ENCODE measurements at regions not wholly inside any gene's neighbourhood (a gene's known extent, or its start where the extent isn't known, plus 50 kb on each side); places are given as distances from the start of the nearest gene placed in this dataset.

GRCh38 chrX:124506066-124506465, 159.7 kb downstream of the SH2D1A start:
- ATAC-seq (replicated peaks in 1 of 4), result no peak
- CTCF ChIA-PET, result no interaction called here
- no peaks in the 10 kb centered on the region for H3K36me3 ChIP-seq (ENCODE audit: control insufficient read depth in 2 of 2, extremely low read depth in 1 of 2, insufficient read depth in 1 of 2, low read length in 1 of 2)

GRCh38 chrX:124507246-124507645, 160.9 kb downstream of the SH2D1A start:
- Mint-ChIP-seq H3K27ac (no peak overlapping the region), H3K36me3 (no peaks in the 10 kb centered on the region), H3K27me3 (peaks cover 0 to 7% of the 10 kb centered on the region in 2 donors), H3K4me3 (no peak overlapping the region), H3K9me3 (no peaks in the 10 kb centered on the region), H3K4me1 (no peaks in the 10 kb centered on the region)
- no CpG with 5 or more reads among the region's 2 CpGs for WGBS (ENCODE audit: insufficient coverage)
- POLR2A ChIA-PET, result no interaction called here
- CTCF ChIA-PET, result no interaction called here
- Histone ChIP-seq H3K27ac (ENCODE audit: low read length) (no peak overlapping the region), H3K4me1 (ENCODE audit: control insufficient read depth in 1 of 2, extremely low read depth in 1 of 2, insufficient read depth in 2 of 2, low read length in 2 of 2) (no peaks in the 10 kb centered on the region), H3K36me3 (ENCODE audit: control insufficient read depth in 2 of 2, extremely low read depth in 1 of 2, insufficient read depth in 1 of 2, low read length in 1 of 2) (no peaks in the 10 kb centered on the region), H3K9me3 (no peaks in the 10 kb centered on the region), H3K27me3 (replicated peaks in 1 of 2; ENCODE audit: control insufficient read depth in 2 of 2, extremely low read depth in 1 of 2, insufficient read depth in 2 of 2, low read length in 1 of 2) (no peaks in the 10 kb centered on the region), H3K4me3 (ENCODE audit: control insufficient read depth in 1 of 2, extremely low read depth in 1 of 2, low read length in 1 of 2) (no peak overlapping the region)
- ATAC-seq (replicated peaks in 1 of 4), result no peak
- no peak for DNase-seq

More at GRCh38 chrX:124506066-124506465, 159.7 kb downstream of the SH2D1A start:
- Mint-ChIP-seq H3K4me3 (no peak overlapping the region), H3K27ac (no peak overlapping the region), H3K4me1 (peaks cover 0 to 6% (median 4%) of the 10 kb centered on the region in 3 donors), H3K9me3 (no peaks in the 10 kb centered on the region), H3K36me3 (no peaks in the 10 kb centered on the region), H3K27me3 (peaks cover 0 to 7% of the 10 kb centered on the region in 2 donors)
- DNase-seq, result no peak
- H3K27ac ChIP-seq (ENCODE audit: low read length), result no peak overlapping the region
- no peaks in the 10 kb centered on the region for H3K9me3 ChIP-seq
- no CpG with 5 or more reads among the region's 3 CpGs for WGBS (ENCODE audit: insufficient coverage)
- H3K4me1 ChIP-seq (ENCODE audit: control insufficient read depth in 1 of 2, extremely low read depth in 1 of 2, insufficient read depth in 2 of 2, low read length in 2 of 2), result peaks cover 0 to 4% of the 10 kb centered on the region in 2 experiments
- no peaks in the 10 kb centered on the region for H3K27me3 ChIP-seq (replicated peaks in 1 of 2; ENCODE audit: control insufficient read depth in 2 of 2, extremely low read depth in 1 of 2, insufficient read depth in 2 of 2, low read length in 1 of 2)
- POLR2A ChIA-PET, result no interaction called here
- no peak overlapping the region for H3K4me3 ChIP-seq (ENCODE audit: control insufficient read depth in 1 of 2, extremely low read depth in 1 of 2, low read length in 1 of 2)

GRCh38 chrX:124518885-124519284, 172.5 kb downstream of the SH2D1A start:
- no CpG with 5 or more reads among the region's 1 CpG for WGBS (ENCODE audit: insufficient coverage)
- CTCF ChIA-PET, result no interaction called here
- no peaks in the 10 kb centered on the region for H3K36me3 ChIP-seq (ENCODE audit: control insufficient read depth in 2 of 2, extremely low read depth in 1 of 2, insufficient read depth in 1 of 2, low read length in 1 of 2)

GRCh38 chrX:124524852-124525251, 178.5 kb downstream of the SH2D1A start:
- ATAC-seq (replicated peaks in 1 of 4) (no peak), DNase-seq (no peak)
- WGBS (ENCODE audit: insufficient coverage), result no CpG with 5 or more reads among the region's 3 CpGs
- H3K4me1 ChIP-seq (ENCODE audit: control insufficient read depth in 1 of 2, extremely low read depth in 1 of 2, insufficient read depth in 2 of 2, low read length in 2 of 2), result no peaks in the 10 kb centered on the region
- H3K27ac ChIP-seq (ENCODE audit: low read length), result no peak overlapping the region
- no peak overlapping the region for H3K27ac Mint-ChIP-seq
- H3K27me3 Mint-ChIP-seq, result peaks cover 0 to 4% of the 10 kb centered on the region in 2 donors
- no peaks in the 10 kb centered on the region for H3K36me3 ChIP-seq (ENCODE audit: control insufficient read depth in 2 of 2, extremely low read depth in 1 of 2, insufficient read depth in 1 of 2, low read length in 1 of 2)
- H3K27me3 ChIP-seq (replicated peaks in 1 of 2; ENCODE audit: control insufficient read depth in 2 of 2, extremely low read depth in 1 of 2, insufficient read depth in 2 of 2, low read length in 1 of 2), result no peaks in the 10 kb centered on the region
- peaks cover 5% of the 10 kb centered on the region for H3K36me3 Mint-ChIP-seq
- no peak overlapping the region for H3K4me3 ChIP-seq (ENCODE audit: control insufficient read depth in 1 of 2, extremely low read depth in 1 of 2, low read length in 1 of 2)
- ChIA-PET CTCF (no interaction called here), POLR2A (no interaction called here)
- H3K4me3 Mint-ChIP-seq, result no peak overlapping the region
- no peaks in the 10 kb centered on the region for H3K9me3 ChIP-seq
- no peaks in the 10 kb centered on the region for H3K4me1 Mint-ChIP-seq
- no peaks in the 10 kb centered on the region for H3K9me3 Mint-ChIP-seq

More at GRCh38 chrX:124518885-124519284, 172.5 kb downstream of the SH2D1A start:
- Mint-ChIP-seq H3K27ac (no peak overlapping the region), H3K4me3 (no peak overlapping the region), H3K4me1 (no peaks in the 10 kb centered on the region), H3K36me3 (peaks cover 5% of the 10 kb centered on the region), H3K9me3 (peaks cover 0 to 8% (median 0%) of the 10 kb centered on the region in 3 donors), H3K27me3 (no peaks in the 10 kb centered on the region)
- Histone ChIP-seq H3K4me3 (ENCODE audit: control insufficient read depth in 1 of 2, extremely low read depth in 1 of 2, low read length in 1 of 2) (no peak overlapping the region), H3K9me3 (no peaks in the 10 kb centered on the region), H3K27ac (ENCODE audit: low read length) (no peak overlapping the region), H3K4me1 (ENCODE audit: control insufficient read depth in 1 of 2, extremely low read depth in 1 of 2, insufficient read depth in 2 of 2, low read length in 2 of 2) (no peaks in the 10 kb centered on the region), H3K27me3 (replicated peaks in 1 of 2; ENCODE audit: control insufficient read depth in 2 of 2, extremely low read depth in 1 of 2, insufficient read depth in 2 of 2, low read length in 1 of 2) (no peaks in the 10 kb centered on the region)
- ATAC-seq (replicated peaks in 1 of 4) (no peak), DNase-seq (no peak)
- POLR2A ChIA-PET, result no interaction called here

- H3K27ac Mint-ChIP-seq, result no peak overlapping the region
- no peak for ATAC-seq (replicated peaks in 1 of 4)
These were observed 183.4 kb downstream of the SH2D1A start for GRCh38 chrX:124529786-124530185.

GRCh38 chrX:124530803-124531202, 184.4 kb downstream of the SH2D1A start:
- H3K27ac ChIP-seq (ENCODE audit: low read length), result no peak overlapping the region
- peaks cover 6% of the 10 kb centered on the region for H3K36me3 Mint-ChIP-seq
- DNase-seq (no peak), ATAC-seq (replicated peaks in 1 of 4) (no peak)
- no peaks in the 10 kb centered on the region for H3K9me3 Mint-ChIP-seq
- ChIA-PET CTCF (no interaction called here), POLR2A (interaction anchor here in 1 of 2 donors (0.6 kb wide), 1 partner anchor 430 kb away, joined by 3 read pairs; no protein-coding TSS in a partner anchor)
- H3K36me3 ChIP-seq (ENCODE audit: control insufficient read depth in 2 of 2, extremely low read depth in 1 of 2, insufficient read depth in 1 of 2, low read length in 1 of 2), result no peaks in the 10 kb centered on the region
- no CpG with 5 or more reads among the region's 1 CpG for WGBS (ENCODE audit: insufficient coverage)
- H3K27ac Mint-ChIP-seq, result no peak overlapping the region
- H3K27me3 ChIP-seq (replicated peaks in 1 of 2; ENCODE audit: control insufficient read depth in 2 of 2, extremely low read depth in 1 of 2, insufficient read depth in 2 of 2, low read length in 1 of 2), result no peaks in the 10 kb centered on the region
- H3K27me3 Mint-ChIP-seq, result peaks cover 0 to 16% of the 10 kb centered on the region in 2 donors
- H3K9me3 ChIP-seq, result no peaks in the 10 kb centered on the region
- no peaks in the 10 kb centered on the region for H3K4me1 Mint-ChIP-seq
- no peak overlapping the region for H3K4me3 Mint-ChIP-seq
- H3K4me1 ChIP-seq (ENCODE audit: control insufficient read depth in 1 of 2, extremely low read depth in 1 of 2, insufficient read depth in 2 of 2, low read length in 2 of 2), result no peaks in the 10 kb centered on the region
- H3K4me3 ChIP-seq (ENCODE audit: control insufficient read depth in 1 of 2, extremely low read depth in 1 of 2, low read length in 1 of 2), result no peak overlapping the region

More at GRCh38 chrX:124529786-124530185, 183.4 kb downstream of the SH2D1A start:
- 100% methylated on average over 1 of the region's 3 CpGs for WGBS (ENCODE audit: insufficient coverage)
- POLR2A ChIA-PET, result no interaction called here
- H3K36me3 ChIP-seq (ENCODE audit: control insufficient read depth in 2 of 2, extremely low read depth in 1 of 2, insufficient read depth in 1 of 2, low read length in 1 of 2), result no peaks in the 10 kb centered on the region
- H3K9me3 ChIP-seq, result no peaks in the 10 kb centered on the region
- H3K27ac ChIP-seq (ENCODE audit: low read length), result no peak overlapping the region
- H3K27me3 ChIP-seq (replicated peaks in 1 of 2; ENCODE audit: control insufficient read depth in 2 of 2, extremely low read depth in 1 of 2, insufficient read depth in 2 of 2, low read length in 1 of 2), result no peaks in the 10 kb centered on the region
- CTCF ChIA-PET, result no interaction called here
- H3K4me3 Mint-ChIP-seq, result no peak overlapping the region
- no peaks in the 10 kb centered on the region for H3K4me1 Mint-ChIP-seq
- H3K9me3 Mint-ChIP-seq, result no peaks in the 10 kb centered on the region
- DNase-seq, result no peak
- H3K36me3 Mint-ChIP-seq, result peaks cover 6% of the 10 kb centered on the region
- H3K4me1 ChIP-seq (ENCODE audit: control insufficient read depth in 1 of 2, extremely low read depth in 1 of 2, insufficient read depth in 2 of 2, low read length in 2 of 2), result no peaks in the 10 kb centered on the region
- no peak overlapping the region for H3K4me3 ChIP-seq (ENCODE audit: control insufficient read depth in 1 of 2, extremely low read depth in 1 of 2, low read length in 1 of 2)
- peaks cover 0 to 13% of the 10 kb centered on the region in 2 donors for H3K27me3 Mint-ChIP-seq

GRCh38 chrX:124534536-124534935, 188.2 kb downstream of the SH2D1A start:
- DNase-seq, result no peak
- ChIA-PET CTCF (no interaction called here), POLR2A (no interaction called here)
- H3K4me1 Mint-ChIP-seq, result no peaks in the 10 kb centered on the region
- ATAC-seq (replicated peaks in 1 of 4), result no peak
- no peaks in the 10 kb centered on the region for H3K9me3 Mint-ChIP-seq
- H3K36me3 Mint-ChIP-seq, result peaks cover 3% of the 10 kb centered on the region
- no peak overlapping the region for H3K27ac Mint-ChIP-seq
- Histone ChIP-seq H3K36me3 (ENCODE audit: control insufficient read depth in 2 of 2, extremely low read depth in 1 of 2, insufficient read depth in 1 of 2, low read length in 1 of 2) (no peaks in the 10 kb centered on the region), H3K27ac (ENCODE audit: low read length) (no peak overlapping the region), H3K4me1 (ENCODE audit: control insufficient read depth in 1 of 2, extremely low read depth in 1 of 2, insufficient read depth in 2 of 2, low read length in 2 of 2) (no peaks in the 10 kb centered on the region), H3K4me3 (ENCODE audit: control insufficient read depth in 1 of 2, extremely low read depth in 1 of 2, low read length in 1 of 2) (no peak overlapping the region), H3K9me3 (no peaks in the 10 kb centered on the region), H3K27me3 (replicated peaks in 1 of 2; ENCODE audit: control insufficient read depth in 2 of 2, extremely low read depth in 1 of 2, insufficient read depth in 2 of 2, low read length in 1 of 2) (no peaks in the 10 kb centered on the region)
- H3K27me3 Mint-ChIP-seq, result peaks cover 0 to 14% of the 10 kb centered on the region in 2 donors
- H3K4me3 Mint-ChIP-seq, result no peak overlapping the region
- 20% methylated on average over 1 of the region's 3 CpGs for WGBS (ENCODE audit: insufficient coverage)
